ENCODE measurements at regions not wholly inside any gene's neighbourhood (a gene's known extent, or its start where the extent isn't known, plus 50 kb on each side); places are given as distances from the start of the nearest gene placed in this dataset.

DNA sequence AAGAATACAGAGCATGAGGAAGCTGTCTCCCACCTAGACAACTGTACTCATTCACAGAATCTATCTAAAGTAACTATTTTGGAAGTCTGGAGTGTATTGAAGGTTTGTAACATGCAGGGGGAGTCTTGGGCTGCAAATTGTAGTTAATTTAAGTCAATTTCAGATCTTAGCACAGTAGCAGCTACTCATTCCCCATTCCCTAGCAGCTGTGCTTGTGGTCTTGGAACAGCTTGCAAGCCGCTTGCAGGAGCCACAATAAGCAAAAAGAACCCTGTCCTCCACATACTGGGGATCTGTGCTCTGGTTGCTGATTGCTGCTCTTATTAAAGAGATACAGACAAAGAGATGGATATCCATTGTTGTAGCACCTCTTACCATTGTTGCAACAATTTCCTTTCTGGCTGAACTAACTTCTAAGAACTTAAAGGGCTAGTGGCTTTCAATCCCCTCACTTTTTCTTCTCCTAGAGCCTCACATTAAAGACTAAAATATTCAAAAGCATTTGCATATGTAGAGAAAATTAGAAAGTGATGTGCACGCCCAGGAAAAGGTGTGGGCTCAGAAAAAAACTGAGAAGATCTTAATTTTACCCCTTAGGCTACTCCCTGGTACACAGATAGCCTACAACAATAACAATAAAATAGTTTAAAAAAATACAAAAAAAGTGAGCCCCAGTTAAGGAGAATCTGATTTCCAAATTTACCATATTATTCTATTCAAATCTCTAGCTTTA is 1775.1 kb upstream of the PIK3C3 start:
- TF ChIP-seq, protein P1, sequence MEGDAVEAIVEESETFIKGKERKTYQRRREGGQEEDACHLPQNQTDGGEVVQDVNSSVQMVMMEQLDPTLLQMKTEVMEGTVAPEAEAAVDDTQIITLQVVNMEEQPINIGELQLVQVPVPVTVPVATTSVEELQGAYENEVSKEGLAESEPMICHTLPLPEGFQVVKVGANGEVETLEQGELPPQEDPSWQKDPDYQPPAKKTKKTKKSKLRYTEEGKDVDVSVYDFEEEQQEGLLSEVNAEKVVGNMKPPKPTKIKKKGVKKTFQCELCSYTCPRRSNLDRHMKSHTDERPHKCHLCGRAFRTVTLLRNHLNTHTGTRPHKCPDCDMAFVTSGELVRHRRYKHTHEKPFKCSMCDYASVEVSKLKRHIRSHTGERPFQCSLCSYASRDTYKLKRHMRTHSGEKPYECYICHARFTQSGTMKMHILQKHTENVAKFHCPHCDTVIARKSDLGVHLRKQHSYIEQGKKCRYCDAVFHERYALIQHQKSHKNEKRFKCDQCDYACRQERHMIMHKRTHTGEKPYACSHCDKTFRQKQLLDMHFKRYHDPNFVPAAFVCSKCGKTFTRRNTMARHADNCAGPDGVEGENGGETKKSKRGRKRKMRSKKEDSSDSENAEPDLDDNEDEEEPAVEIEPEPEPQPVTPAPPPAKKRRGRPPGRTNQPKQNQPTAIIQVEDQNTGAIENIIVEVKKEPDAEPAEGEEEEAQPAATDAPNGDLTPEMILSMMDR (IDR thresholded peaks at IDR 0.05; ENCODE audit: low read depth, low read length, poor library complexity, severe bottlenecking) = no peak
- TF ChIP-seq EZH2phosphoT487 (IDR thresholded peaks at IDR 0.05; ENCODE audit: borderline replicate concordance, low read length) = no peak

All from DOHH2 (cell line).